ENCODE measurements at regions not wholly inside any gene's neighbourhood (a gene's known extent, or its start where the extent isn't known, plus 50 kb on each side); places are given as distances from the start of the nearest gene placed in this dataset.

DNA sequence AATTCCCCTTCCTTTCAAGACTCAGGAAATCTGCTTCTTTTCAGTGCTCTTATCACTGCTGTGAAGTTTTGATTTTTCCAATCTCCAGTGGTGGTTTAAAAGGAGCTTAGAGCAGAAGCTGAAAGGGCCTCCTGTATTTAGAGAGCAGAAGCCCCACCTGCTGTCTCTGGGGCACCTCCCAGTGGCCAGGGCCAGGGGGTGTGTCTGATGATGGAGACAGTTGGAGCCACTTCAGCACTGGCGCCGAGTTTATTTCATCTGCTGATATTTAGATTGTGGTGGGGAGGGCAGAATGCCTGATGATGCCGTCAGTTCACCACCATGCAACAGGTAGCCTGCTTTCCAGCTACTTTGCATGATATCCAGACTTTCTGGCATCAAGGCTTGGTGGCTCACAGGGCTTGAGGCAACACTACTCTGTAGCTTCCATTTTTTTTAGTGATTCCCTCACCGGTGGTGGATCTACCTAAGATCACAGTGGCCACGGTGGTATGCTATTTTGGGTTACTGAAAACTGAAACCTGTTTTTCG, 371.9 kb downstream of the KCNRG start:
- TF ChIP-seq, protein P1, sequence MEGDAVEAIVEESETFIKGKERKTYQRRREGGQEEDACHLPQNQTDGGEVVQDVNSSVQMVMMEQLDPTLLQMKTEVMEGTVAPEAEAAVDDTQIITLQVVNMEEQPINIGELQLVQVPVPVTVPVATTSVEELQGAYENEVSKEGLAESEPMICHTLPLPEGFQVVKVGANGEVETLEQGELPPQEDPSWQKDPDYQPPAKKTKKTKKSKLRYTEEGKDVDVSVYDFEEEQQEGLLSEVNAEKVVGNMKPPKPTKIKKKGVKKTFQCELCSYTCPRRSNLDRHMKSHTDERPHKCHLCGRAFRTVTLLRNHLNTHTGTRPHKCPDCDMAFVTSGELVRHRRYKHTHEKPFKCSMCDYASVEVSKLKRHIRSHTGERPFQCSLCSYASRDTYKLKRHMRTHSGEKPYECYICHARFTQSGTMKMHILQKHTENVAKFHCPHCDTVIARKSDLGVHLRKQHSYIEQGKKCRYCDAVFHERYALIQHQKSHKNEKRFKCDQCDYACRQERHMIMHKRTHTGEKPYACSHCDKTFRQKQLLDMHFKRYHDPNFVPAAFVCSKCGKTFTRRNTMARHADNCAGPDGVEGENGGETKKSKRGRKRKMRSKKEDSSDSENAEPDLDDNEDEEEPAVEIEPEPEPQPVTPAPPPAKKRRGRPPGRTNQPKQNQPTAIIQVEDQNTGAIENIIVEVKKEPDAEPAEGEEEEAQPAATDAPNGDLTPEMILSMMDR (IDR thresholded peaks at IDR 0.05; ENCODE audit: low read depth, low read length): peak; percentile 23
- TF ChIP-seq POLR2A (IDR thresholded peaks at IDR 0.05; ENCODE audit: extremely low read depth, insufficient read length): no peak
- no peak for TF ChIP-seq MYC (IDR thresholded peaks at IDR 0.05; ENCODE audit: low read depth, low read length)
